Sigmoid colon (tissue), 4 donors: ENCODE measurements at regions not wholly inside any gene's neighbourhood (a gene's known extent, or its start where the extent isn't known, plus 50 kb on each side); places are given as distances from the start of the nearest gene placed in this dataset.

Source experiments
- CTCF ChIP-seq, 4 experiments: fragments of 450-650 bp in 3 of 4; fragments of 200-600 bp in 1 of 4; IDR thresholded peaks; one replicate each; pipeline ENCODE4 v1.5.1; 2016 to 2019; ENCODE audit warnings: antibody characterized with exemption in 4 of 4, mild to moderate bottlenecking in 3 of 4, moderate library complexity in 2 of 4
- POLR2AphosphoS5 ChIP-seq, 4 donors: sonication (generic); formaldehyde crosslinking; IDR thresholded peaks; one replicate each; pipeline ENCODE4 v1.6.1; 2017; ENCODE audit warnings: antibody characterized with exemption in 4 of 4

GRCh38 chr13:21238267-21238666, 61.8 kb downstream of the MRPL57 start:
- TF ChIP-seq CTCF (IDR thresholded peaks at IDR 0.05) (no peak), POLR2AphosphoS5 (IDR thresholded peaks at IDR 0.05) (no peak)
